Fibroblast of peridontal ligament (primary cell): ENCODE measurements at regions not wholly inside any gene's neighbourhood (a gene's known extent, or its start where the extent isn't known, plus 50 kb on each side); places are given as distances from the start of the nearest gene placed in this dataset.
A peak's percentile ranks its signal among the peaks of the same experiment; 100 is the strongest.

Source experiments
- DNase-seq: peaks from one replicate; pipeline ENCODE4 v3.0.0-alpha.2; 2010; ENCODE audit errors: extremely low read depth

DNA sequence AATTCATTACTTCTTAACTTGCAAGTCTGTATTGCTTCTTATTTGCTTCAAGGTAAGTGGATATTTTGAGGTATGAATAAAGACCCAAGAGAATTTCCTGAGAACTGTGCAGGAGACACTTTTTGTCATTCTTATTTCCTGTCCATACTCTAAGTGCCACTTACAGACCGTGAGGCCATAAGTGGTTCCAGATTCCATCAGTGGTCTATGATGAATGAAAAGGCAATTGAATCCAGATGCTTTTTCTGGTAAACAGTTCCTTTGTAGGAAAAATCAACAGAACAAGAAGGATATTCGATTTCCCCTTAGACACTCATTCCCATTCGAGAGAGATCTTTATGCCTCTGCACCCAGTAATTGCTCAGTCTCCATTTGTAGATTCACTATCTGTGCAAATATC, 58.3 kb upstream of the PDE10A start:
- DNase-seq, result peak; percentile 26

DNA sequence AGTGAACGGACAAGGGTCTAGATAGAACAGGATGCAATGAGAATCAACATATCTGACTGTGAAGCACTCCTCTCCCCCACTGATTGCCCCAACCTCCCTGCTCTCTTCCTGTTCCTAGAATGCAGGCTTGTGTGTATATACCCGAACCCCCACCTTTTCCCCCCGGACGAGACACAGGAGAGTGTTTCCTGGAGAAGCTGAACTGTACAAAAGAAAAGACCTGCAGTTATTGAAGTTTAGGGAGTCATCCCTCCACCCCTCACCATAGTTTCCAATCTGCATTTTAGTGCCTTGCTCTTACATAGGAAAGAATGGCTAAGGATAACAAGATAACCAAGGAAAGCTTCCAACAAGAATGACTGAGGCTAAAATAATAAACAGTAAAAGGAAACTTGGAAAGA, 55.5 kb upstream of the PDE10A start:
- DNase-seq, result peak; percentile 17

- DNase-seq, result no peak
Measured at GRCh38 chr6:165717732-165718465, 54.9 kb upstream of the PDE10A start.

- no peak for DNase-seq
Measured at GRCh38 chr6:165716886-165717285, 53.8 kb upstream of the PDE10A start.

GRCh38 chr6:165715428-165715827, 52.4 kb upstream of the PDE10A start:
- DNase-seq, result no peak

- no peak for DNase-seq
Measured at GRCh38 chr6:165714907-165715306, 51.9 kb upstream of the PDE10A start.

- no peak for DNase-seq
Measured at GRCh38 chr6:165713845-165714466, 50.9 kb upstream of the PDE10A start.
